Choroid plexus epithelial cell (primary cell): ENCODE measurements at regions not wholly inside any gene's neighbourhood (a gene's known extent, or its start where the extent isn't known, plus 50 kb on each side); places are given as distances from the start of the nearest gene placed in this dataset.

ENCODE experiments used
- DNase-seq: peaks from one replicate; pipeline ENCODE4 v3.0.0-alpha.2; 2010; ENCODE audit warnings: low read depth
- H3K4me3 ChIP-seq: 2 replicates; pipeline ENCODE4 v1.5.1; 2011; ENCODE audit warnings: low read depth, mild to moderate bottlenecking, control low read depth, low read length, moderate library complexity
- TF ChIP-seq, protein P1 (sequence below): conservative IDR thresholded peaks from 2 replicates; pipeline ENCODE4 v1.5.1; 2011; ENCODE audit warnings: low read depth, mild to moderate bottlenecking, control low read depth, inconsistent platforms, low read length, moderate library complexity

GRCh38 chrX:116239944-116240840 lies 69.6 kb downstream of the AGTR2 start:
- no peak overlapping the region for H3K4me3 ChIP-seq
- TF ChIP-seq, protein P1, sequence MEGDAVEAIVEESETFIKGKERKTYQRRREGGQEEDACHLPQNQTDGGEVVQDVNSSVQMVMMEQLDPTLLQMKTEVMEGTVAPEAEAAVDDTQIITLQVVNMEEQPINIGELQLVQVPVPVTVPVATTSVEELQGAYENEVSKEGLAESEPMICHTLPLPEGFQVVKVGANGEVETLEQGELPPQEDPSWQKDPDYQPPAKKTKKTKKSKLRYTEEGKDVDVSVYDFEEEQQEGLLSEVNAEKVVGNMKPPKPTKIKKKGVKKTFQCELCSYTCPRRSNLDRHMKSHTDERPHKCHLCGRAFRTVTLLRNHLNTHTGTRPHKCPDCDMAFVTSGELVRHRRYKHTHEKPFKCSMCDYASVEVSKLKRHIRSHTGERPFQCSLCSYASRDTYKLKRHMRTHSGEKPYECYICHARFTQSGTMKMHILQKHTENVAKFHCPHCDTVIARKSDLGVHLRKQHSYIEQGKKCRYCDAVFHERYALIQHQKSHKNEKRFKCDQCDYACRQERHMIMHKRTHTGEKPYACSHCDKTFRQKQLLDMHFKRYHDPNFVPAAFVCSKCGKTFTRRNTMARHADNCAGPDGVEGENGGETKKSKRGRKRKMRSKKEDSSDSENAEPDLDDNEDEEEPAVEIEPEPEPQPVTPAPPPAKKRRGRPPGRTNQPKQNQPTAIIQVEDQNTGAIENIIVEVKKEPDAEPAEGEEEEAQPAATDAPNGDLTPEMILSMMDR = no peak
- DNase-seq = peak; percentile 47

DNA sequence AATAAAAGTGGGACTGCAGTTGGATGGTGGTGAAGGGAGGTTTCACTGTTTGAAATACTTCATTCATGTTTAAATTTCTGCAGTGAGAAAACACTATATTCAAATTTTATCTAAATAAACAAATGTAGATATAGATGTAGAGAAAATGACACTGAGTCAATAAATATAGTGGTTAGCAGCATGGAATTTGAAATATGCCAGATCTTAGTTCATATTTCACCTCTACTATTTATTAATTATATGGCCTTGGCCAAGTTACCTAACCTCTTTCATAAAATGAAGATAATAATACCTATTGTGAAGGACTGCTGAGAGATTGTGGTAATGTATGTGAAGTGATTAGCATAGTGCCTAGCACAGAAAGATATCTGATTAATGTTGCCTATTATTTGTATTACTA lies 70.5 kb downstream of the AGTR2 start:
- TF ChIP-seq, protein P1 = no peak
- no peak overlapping the region for H3K4me3 ChIP-seq
- no peak for DNase-seq

- TF ChIP-seq, protein P1 = no peak
- H3K4me3 ChIP-seq = no peak overlapping the region
- no peak for DNase-seq
These were observed 72.5 kb downstream of the AGTR2 start for GRCh38 chrX:116243039-116243438.

- TF ChIP-seq, protein P1 = no peak
- no peak for DNase-seq
These were observed 75.7 kb downstream of the AGTR2 start for GRCh38 chrX:116246261-116246660.

DNA sequence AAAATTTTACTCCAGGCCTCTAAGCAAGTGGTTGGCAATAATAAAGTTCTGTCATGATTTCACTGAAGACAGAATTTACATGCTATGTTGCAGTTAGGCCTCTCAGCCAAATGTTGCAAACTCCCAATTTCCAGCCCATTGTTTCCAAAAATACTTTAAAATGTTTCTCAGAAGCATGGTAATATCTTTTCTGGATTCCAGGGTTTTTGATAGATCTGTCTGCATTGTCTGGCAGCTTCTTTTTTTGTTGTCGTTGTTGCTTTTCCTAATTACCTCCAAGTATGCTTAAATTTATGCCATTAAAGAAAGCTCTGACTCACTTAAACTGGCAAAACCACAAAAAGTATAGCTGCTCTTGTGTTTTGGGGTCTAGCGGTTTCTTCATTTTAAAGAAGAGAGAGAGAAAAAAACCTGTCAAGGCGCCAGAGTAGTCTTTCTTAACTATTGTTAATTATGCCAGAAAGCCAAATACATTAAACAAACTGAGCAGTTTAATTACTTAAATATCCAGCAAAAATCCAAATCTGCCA lies 97.0 kb downstream of the AGTR2 start:
- no peak overlapping the region for H3K4me3 ChIP-seq
- DNase-seq = no peak
- TF ChIP-seq, protein P1 = no peak

More at GRCh38 chrX:116246261-116246660, 75.7 kb downstream of the AGTR2 start:
- no peak overlapping the region for H3K4me3 ChIP-seq

DNA sequence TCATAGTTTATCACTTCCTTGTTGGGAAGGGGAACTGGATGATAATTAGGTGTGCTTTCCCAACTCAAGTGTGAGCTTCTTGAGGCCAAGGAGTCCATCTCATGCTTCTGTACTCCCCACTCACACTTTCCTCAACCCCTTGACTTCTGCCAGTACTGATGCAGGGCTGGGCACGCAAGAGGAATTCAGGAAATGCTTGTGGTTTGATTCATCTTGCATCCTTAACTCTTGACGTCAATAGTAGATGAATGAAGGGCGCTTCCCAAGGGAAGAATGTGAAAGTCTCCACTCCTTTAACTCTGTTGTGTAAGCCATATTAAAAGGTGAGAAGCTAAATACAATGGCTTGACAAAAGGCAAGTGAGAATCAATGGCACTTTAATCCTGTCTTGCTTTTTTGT lies 101.8 kb downstream of the AGTR2 start:
- DNase-seq = peak; percentile 95
- TF ChIP-seq, protein P1 = no peak
- H3K4me3 ChIP-seq = no peak overlapping the region

GRCh38 chrX:116272861-116273260 lies 102.3 kb downstream of the AGTR2 start:
- no peak overlapping the region for H3K4me3 ChIP-seq
- DNase-seq = peak; percentile 22
- TF ChIP-seq, protein P1 = no peak
